Stimulated activated CD8-positive, alpha-beta memory T cell treated with anti-CD3 and anti-CD28 coated beads, Interleukin-15, amount 100 ng/mL, for 1 hour (primary cell): ENCODE measurements at regions not wholly inside any gene's neighbourhood (a gene's known extent, or its start where the extent isn't known, plus 50 kb on each side); places are given as distances from the start of the nearest gene placed in this dataset.
"Not testable (repeated sequence)": the region's sequence is repeated elsewhere in the genome, so short reads cannot be mapped to it uniquely, and the experiment has no call there.

ENCODE experiments used
- DNase-seq: peaks from one replicate; pipeline ENCODE4 v3.0.0-alpha.2; 2020; ENCODE audit warnings: low read depth

- DNase-seq: no peak
Measured at GRCh38 chr15:26073430-26074333, 210.6 kb upstream of the ATP10A start.

GRCh38 chr15:26070095-26070532, 207.0 kb upstream of the ATP10A start:
- no peak for DNase-seq

- DNase-seq: no peak
Measured at GRCh38 chr15:26069231-26069641, 206.1 kb upstream of the ATP10A start.

GRCh38 chr15:26066896-26067295, 203.8 kb upstream of the ATP10A start:
- DNase-seq: no peak

GRCh38 chr15:26065723-26066122, 202.6 kb upstream of the ATP10A start:
- DNase-seq: no peak

GRCh38 chr15:26061248-26061647, 198.1 kb upstream of the ATP10A start:
- DNase-seq: no peak

GRCh38 chr15:26056766-26057165, 193.6 kb upstream of the ATP10A start:
- not testable (repeated sequence) for DNase-seq

GRCh38 chr15:26051761-26052675, 188.9 kb upstream of the ATP10A start:
- DNase-seq: no peak

- no peak for DNase-seq
Measured at GRCh38 chr15:26050984-26051383, 187.9 kb upstream of the ATP10A start.

GRCh38 chr15:26049900-26050657, 187.0 kb upstream of the ATP10A start:
- DNase-seq: no peak

GRCh38 chr15:26048669-26049068, 185.5 kb upstream of the ATP10A start:
- no peak for DNase-seq

GRCh38 chr15:26045516-26045915, 182.4 kb upstream of the ATP10A start:
- DNase-seq: no peak

GRCh38 chr15:26043018-26043417, 179.9 kb upstream of the ATP10A start:
- DNase-seq: no peak

- DNase-seq: no peak
Measured at GRCh38 chr15:26038693-26039092, 175.6 kb upstream of the ATP10A start.

- DNase-seq: no peak
Measured at GRCh38 chr15:26037369-26037768, 174.2 kb upstream of the ATP10A start.

- no peak for DNase-seq
Measured at GRCh38 chr15:26033493-26033892, 170.4 kb upstream of the ATP10A start.

GRCh38 chr15:26032162-26032846, 169.2 kb upstream of the ATP10A start:
- DNase-seq: no peak

GRCh38 chr15:26029586-26029985, 166.5 kb upstream of the ATP10A start:
- DNase-seq: not testable (repeated sequence)

GRCh38 chr15:26029146-26029545, 166.0 kb upstream of the ATP10A start:
- DNase-seq: no peak

- no peak for DNase-seq
Measured at GRCh38 chr15:26028086-26028740, 165.1 kb upstream of the ATP10A start.

- DNase-seq: not testable (repeated sequence)
Measured at GRCh38 chr15:26026671-26027070, 163.5 kb upstream of the ATP10A start.
